K562 (cell line): ENCODE measurements at regions not wholly inside any gene's neighbourhood (a gene's known extent, or its start where the extent isn't known, plus 50 kb on each side); places are given as distances from the start of the nearest gene placed in this dataset.

Experiments used
- ATAC-seq: fragments of 200-7000 bp; cut with Tn5 transposase; 3 replicates; pipeline ENCODE4 v1.9.1; 2020; ENCODE audit warnings: moderate library complexity
- BruUV-seq: library from RNA; stranded (reverse); fragments of 400-500 nt; replicated peaks from 2 replicates; lab custom pipeline; 2021; lab: Mats Ljungman, UMichigan
- CTCF ChIA-PET: fragments of 300-600 bp; formaldehyde crosslinking; extraction: SDS; loops from one replicate; lab custom pipeline; 2021; ENCODE audit warnings: low intra/inter-chr PET ratio; lab: Yijun Ruan, JAX
- POLR2A ChIA-PET: fragments of 300-600, 350-650 bp; sonication (Branson Sonifier 250); formaldehyde crosslinking; extraction: SDS; loops from one replicate; lab custom pipeline; 2021; ENCODE audit warnings: antibody characterized with exemption, inconsistent platforms; lab: Yijun Ruan, JAX
- DNase-seq, 4 experiments: peaks; one replicate each; pipeline versions ENCODE4 v3.0.0 to v3.0.0-alpha.2; 2011 to 2018; ENCODE audit warnings: low spot score in 3 of 4, mixed read lengths in 3 of 4; ENCODE audit errors: extremely low read depth in 1 of 4
- FAIRE-seq: peaks from 2 replicates; lab custom pipeline; 2011; peaks lifted over from hg19 to GRCh38; lab: Jason Lieb, UNC
- H2AFZ ChIP-seq: 2 replicates; pipeline ENCODE4 v1.6.0; 2011; ENCODE audit warnings: low read depth, low read length, control low read depth, inconsistent platforms
- H3K27ac ChIP-seq: fragments of 200-600 bp; 3 replicates; pipeline ENCODE4 v1.8.0; 2011; ENCODE audit warnings: low read depth, mild to moderate bottlenecking, control low read depth, inconsistent platforms, low read length, moderate library complexity, mixed read lengths; ENCODE audit errors: extremely low read depth
- H3K27me3 ChIP-seq, 2 experiments: fragments of 300-600 bp in 1 of 2; 2 replicates in 1 of 2; 3 replicates in 1 of 2; pipeline versions ENCODE4 v1.6.0 to v1.8.0; 2011; ENCODE audit warnings: inconsistent platforms in 2 of 2, low read length in 2 of 2, mild to moderate bottlenecking in 1 of 2, mixed read lengths in 1 of 2, moderate library complexity in 1 of 2; ENCODE audit not compliant: control insufficient read depth in 2 of 2, insufficient read depth in 2 of 2
- H3K36me3 ChIP-seq: fragments of 300-600 bp; 3 replicates; pipeline ENCODE4 v1.8.0; 2011; ENCODE audit warnings: mild to moderate bottlenecking, low read length, inconsistent platforms; ENCODE audit not compliant: control insufficient read depth, insufficient read depth
- H3K4me1 ChIP-seq, 2 experiments: fragments of 200-600 bp in 1 of 2; replicated peaks in 1 of 2; 2 replicates in 1 of 2; 3 replicates in 1 of 2; pipeline versions ENCODE4 v1.5.1 to v1.8.0; 2011; ENCODE audit warnings: inconsistent platforms in 2 of 2, low read length in 2 of 2, mild to moderate bottlenecking in 1 of 2, mixed read lengths in 1 of 2, moderate library complexity in 1 of 2; ENCODE audit not compliant: control insufficient read depth in 2 of 2, insufficient read depth in 2 of 2
- H3K4me2 ChIP-seq: 2 replicates; pipeline ENCODE4 v1.6.1; 2011; ENCODE audit warnings: low read length, control low read depth, inconsistent platforms, mixed read lengths; ENCODE audit not compliant: insufficient read depth
- H3K4me3 ChIP-seq: fragments of 200-600 bp; sonication (generic), shearing (Covaris generic); 2 replicates; pipeline ENCODE4 v1.5.1; 2016; ENCODE audit warnings: control low read depth, inconsistent platforms
- H3K79me2 ChIP-seq: fragments of 200-600 bp; 3 replicates; pipeline ENCODE4 v1.8.0; 2011; ENCODE audit warnings: low read length, inconsistent platforms; ENCODE audit not compliant: control insufficient read depth, insufficient read depth
- H3K9ac ChIP-seq, 2 experiments: 2 replicates each; pipeline versions ENCODE4 v1.6.0 to v1.6.1; 2011; ENCODE audit warnings: low read depth in 2 of 2, low read length in 2 of 2, control low read depth in 1 of 2, inconsistent platforms in 1 of 2, mild to moderate bottlenecking in 1 of 2, mixed read lengths in 1 of 2; ENCODE audit not compliant: insufficient read depth in 1 of 2
- H3K9me1 ChIP-seq: one replicate; pipeline ENCODE4 v1.6.0; 2011; ENCODE audit warnings: inconsistent platforms, mild to moderate bottlenecking, low read length, moderate library complexity; ENCODE audit not compliant: control insufficient read depth, insufficient read depth
- H3K9me3 ChIP-seq: replicated peaks from 2 replicates; pipeline ENCODE4 v1.5.1; 2011; ENCODE audit warnings: low read depth, low read length, inconsistent platforms; ENCODE audit not compliant: control insufficient read depth, insufficient read depth
- H4K20me1 ChIP-seq: replicated peaks from 2 replicates; pipeline ENCODE4 v1.6.1; 2011; ENCODE audit warnings: low read length, inconsistent platforms, mixed read lengths; ENCODE audit not compliant: control insufficient read depth, insufficient read depth
- EGR1 ChIP-seq: fragments of 450-650 bp; conservative IDR thresholded peaks from 2 replicates; pipeline ENCODE4 v1.6.1; 2017; ENCODE audit warnings: mild to moderate bottlenecking
- GTF2E2 ChIP-seq: fragments of 200-800 bp; sonication (Bioruptor generic); IDR thresholded peaks from 2 replicates; pipeline ENCODE4 v1.6.1; 2016; ENCODE audit warnings: missing genetic modification characterization, missing compliant biosample characterization
- L3MBTL2 ChIP-seq: fragments of 450-650 bp; IDR thresholded peaks from 2 replicates; pipeline ENCODE4 v1.6.1; 2016; ENCODE audit warnings: mild to moderate bottlenecking, moderate library complexity
- MCM2 ChIP-seq: fragments of 450-650 bp; IDR thresholded peaks from 2 replicates; pipeline ENCODE4 v1.6.1; 2017; ENCODE audit warnings: low read depth, mild to moderate bottlenecking
- NBN ChIP-seq: fragments of 450-650 bp; IDR thresholded peaks from 2 replicates; pipeline ENCODE4 v1.6.1; 2016; ENCODE audit warnings: low read depth, mild to moderate bottlenecking
- NCOA1 ChIP-seq: fragments of 450-650 bp; IDR thresholded peaks from 2 replicates; pipeline ENCODE4 v1.6.1; 2016; ENCODE audit warnings: low read depth
- NFE2L1 ChIP-seq: fragments of 450-650 bp; IDR thresholded peaks from 2 replicates; pipeline ENCODE4 v1.6.1; 2016; ENCODE audit warnings: missing genetic modification characterization, low read depth, mild to moderate bottlenecking, missing compliant biosample characterization, moderate library complexity, borderline replicate concordance
- NFXL1 ChIP-seq: fragments of 450-650 bp; formaldehyde crosslinking; IDR thresholded peaks from 2 replicates; pipeline ENCODE4 v1.4.0; 2021; ENCODE audit warnings: mild to moderate bottlenecking
- PHTF2 ChIP-seq: fragments of 250-450 bp; sonication (Bioruptor Pico); IDR thresholded peaks from 2 replicates; pipeline ENCODE4 v1.5.0; 2021; ENCODE audit warnings: mild to moderate bottlenecking
- POLR2A ChIP-seq: fragments of 450-650 bp; conservative IDR thresholded peaks from 2 replicates; pipeline ENCODE4 v1.6.1; 2016
- POLR2AphosphoS2 ChIP-seq: IDR thresholded peaks from 2 replicates; pipeline ENCODE4 v1.6.1; 2012; ENCODE audit warnings: low read length, improper control_type of control experiment
- SPI1 ChIP-seq: IDR thresholded peaks from 2 replicates; pipeline ENCODE4 v1.6.1; 2011; ENCODE audit warnings: low read depth, low read length, control low read depth, borderline replicate concordance
- TBP ChIP-seq: optimal IDR thresholded peaks from 2 replicates; pipeline ENCODE3; 2011; ENCODE audit warnings: low read depth, low read length, improper control_type of control experiment
- ZNF347 ChIP-seq: fragments of 450-650 bp; formaldehyde crosslinking; IDR thresholded peaks from 2 replicates; pipeline ENCODE4 v1.4.0; 2020; ENCODE audit warnings: low read depth, mild to moderate bottlenecking, moderate library complexity
- ZNF79 ChIP-seq: fragments of 250-450 bp; sonication (Bioruptor Pico); IDR thresholded peaks from 2 replicates; pipeline ENCODE4 v1.4.0; 2020; ENCODE audit warnings: low read depth, mild to moderate bottlenecking, moderate library complexity
- WGBS: fragments of 100-300 bp; shearing (Covaris generic); methylation state at CpG from one replicate; pipeline ENCODE4 v1.1.6; 2016; ENCODE audit warnings: low coverage, mixed read lengths; ENCODE audit not compliant: insufficient coverage; ENCODE audit errors: missing lambda C conversion rate; 5-methylcytosine and 5-hydroxymethylcytosine counted together
- in situ Hi-C: fragments of 300-500 bp; cut with MboI; formaldehyde crosslinking; loops from 4 replicates; pipeline ENCODE4 v1.15.0; 2018; ENCODE audit warnings: inconsistent platforms, mixed read lengths
- intact Hi-C: fragments of 100-400 bp; cut with micrococcal nuclease; formaldehyde crosslinking; loops from 2 replicates; pipeline ENCODE4 v1.14.2; 2022
- TF ChIP-seq, protein P1 (sequence below): fragments of 250-450 bp; sonication (Bioruptor Pico); IDR thresholded peaks from 2 replicates; pipeline ENCODE4 v1.8.0; 2022; ENCODE audit warnings: moderate library complexity, mild to moderate bottlenecking, inconsistent platforms
- TF ChIP-seq, protein P2 (sequence below): sonication (generic); formaldehyde crosslinking; IDR thresholded peaks from 2 replicates; pipeline ENCODE4 v1.8.1; 2022; ENCODE audit warnings: missing genetic modification reagents

DNA sequence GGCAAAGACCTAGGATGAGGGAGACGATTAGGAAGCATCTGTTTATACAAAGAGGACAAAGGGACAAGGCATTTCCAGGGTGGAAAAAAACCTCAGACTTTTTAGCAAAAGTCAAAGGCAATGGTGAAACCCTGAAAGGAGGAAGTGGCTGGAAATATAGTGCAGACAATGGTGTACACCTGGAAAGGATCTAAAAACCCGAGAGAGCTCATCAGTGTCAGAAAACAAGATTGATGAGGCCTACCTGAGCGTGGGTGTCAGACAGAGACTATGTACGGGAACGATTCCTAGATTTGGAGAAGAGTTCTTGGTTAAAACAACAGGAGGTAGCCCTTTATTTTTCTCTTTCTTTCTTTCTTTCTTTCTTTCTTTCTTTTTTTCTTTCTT, 68.8 kb upstream of the HUNK start:
- Histone ChIP-seq H3K9me3 (no peaks in the 10 kb centered on the region), H3K27ac (no peak overlapping the region), H3K79me2 (no peaks in the 10 kb centered on the region), H3K4me2 (no peak overlapping the region), H4K20me1 (peaks cover 8% of the 10 kb centered on the region; the same call in 1 of the 2 replicates), H3K27me3 (peaks cover 35 to 41% of the 10 kb centered on the region in 2 experiments), H3K9me1 (no peaks in the 10 kb centered on the region), H2AFZ (no peak overlapping the region), H3K4me1 (no peaks in the 10 kb centered on the region; a peak in 1 of 5 replicates), H3K9ac (no peak overlapping the region), H3K36me3 (no peaks in the 10 kb centered on the region), H3K4me3 (no peak overlapping the region)
- TF ChIP-seq POLR2AphosphoS2 (no peak), NFE2L1 (no peak), NFXL1 (CRISPR knock-in tag) (no peak), NCOA1 (no peak), SPI1 (peak; percentile 51; the same call in 1 of the 2 replicates), ZNF79 (CRISPR knock-in tag) (no peak), NBN (no peak), POLR2A (no peak), TBP (no peak), EGR1 (0 out of 2 replicates have a peak, but pooled peaks have one; percentile 15), MCM2 (no peak), PHTF2 (CRISPR knock-in tag) (no peak), L3MBTL2 (no peak), ZNF347 (CRISPR knock-in tag) (no peak), GTF2E2 (tag) (no peak)
- TF ChIP-seq, protein P1, sequence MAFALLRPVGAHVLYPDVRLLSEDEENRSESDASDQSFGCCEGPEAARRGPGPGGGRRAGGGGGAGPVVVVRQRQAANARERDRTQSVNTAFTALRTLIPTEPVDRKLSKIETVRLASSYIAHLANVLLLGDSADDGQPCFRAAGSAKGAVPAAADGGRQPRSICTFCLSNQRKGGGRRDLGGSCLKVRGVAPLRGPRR (CRISPR knock-in tag) = no peak
- TF ChIP-seq, protein P2, sequence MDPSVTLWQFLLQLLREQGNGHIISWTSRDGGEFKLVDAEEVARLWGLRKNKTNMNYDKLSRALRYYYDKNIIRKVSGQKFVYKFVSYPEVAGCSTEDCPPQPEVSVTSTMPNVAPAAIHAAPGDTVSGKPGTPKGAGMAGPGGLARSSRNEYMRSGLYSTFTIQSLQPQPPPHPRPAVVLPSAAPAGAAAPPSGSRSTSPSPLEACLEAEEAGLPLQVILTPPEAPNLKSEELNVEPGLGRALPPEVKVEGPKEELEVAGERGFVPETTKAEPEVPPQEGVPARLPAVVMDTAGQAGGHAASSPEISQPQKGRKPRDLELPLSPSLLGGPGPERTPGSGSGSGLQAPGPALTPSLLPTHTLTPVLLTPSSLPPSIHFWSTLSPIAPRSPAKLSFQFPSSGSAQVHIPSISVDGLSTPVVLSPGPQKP (CRISPR knock-in tag) = no peak
- ATAC-seq (no peak), FAIRE-seq (no peak), DNase-seq (no peak)
- ChIA-PET POLR2A (no interaction called here), CTCF (no interaction called here)
- in situ Hi-C loops (no loop called here), intact Hi-C loops (no loop called here)
- WGBS = under 1% methylated on average over 5 of the region's 5 CpGs
- BruUV-seq = no TSS peak
